HG03571 (cell line): ENCODE measurements at regions not wholly inside any gene's neighbourhood (a gene's known extent, or its start where the extent isn't known, plus 50 kb on each side); places are given as distances from the start of the nearest gene placed in this dataset.
A peak's percentile ranks its signal among the peaks of the same experiment; 100 is the strongest.

ENCODE experiments used
- ATAC-seq: cut with Tn5 transposase; IDR thresholded peaks from one replicate; pipeline ENCODE4 v1.9.1; 2021; ENCODE audit not compliant: unreplicated experiment

DNA sequence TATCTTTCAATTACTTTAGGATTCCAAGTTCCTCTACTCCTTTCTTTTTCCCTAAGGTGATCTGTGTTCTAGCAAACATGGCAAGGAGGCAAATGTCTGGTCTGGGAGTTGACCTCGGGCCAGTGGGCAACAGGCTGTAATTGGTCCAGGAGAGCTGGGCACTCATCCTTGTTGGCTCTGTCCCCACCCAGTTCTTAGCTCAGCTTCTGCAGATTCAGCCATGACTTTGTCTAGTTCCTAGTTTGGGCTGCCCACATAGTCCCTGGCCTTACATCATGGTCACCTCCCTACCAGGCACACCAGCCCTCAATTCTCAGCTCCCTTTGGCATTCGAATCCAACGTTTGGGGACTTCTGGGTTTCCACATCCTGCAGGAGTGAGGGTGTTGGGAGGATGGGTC lies 92.1 kb upstream of the DAP start:
- ATAC-seq = no peak

DNA sequence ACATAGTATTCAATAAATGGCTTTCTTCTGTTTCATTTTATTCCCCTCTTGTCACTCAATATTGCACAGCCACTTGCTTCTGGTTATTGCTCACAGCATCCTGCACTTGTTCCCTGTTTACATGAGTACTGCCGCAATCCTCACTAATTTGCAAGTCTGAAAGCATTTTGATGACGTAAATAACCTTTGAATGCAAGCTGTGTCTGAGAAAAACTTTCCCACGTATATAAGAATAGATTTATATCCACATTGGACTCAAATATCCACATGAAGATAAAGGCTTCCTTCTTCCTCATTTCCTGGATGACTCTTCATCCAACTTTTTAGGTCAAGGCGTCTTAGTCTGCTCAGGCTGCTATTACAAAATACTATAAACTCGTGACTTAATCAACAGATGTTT lies 88.2 kb upstream of the DAP start:
- no peak for ATAC-seq

DNA sequence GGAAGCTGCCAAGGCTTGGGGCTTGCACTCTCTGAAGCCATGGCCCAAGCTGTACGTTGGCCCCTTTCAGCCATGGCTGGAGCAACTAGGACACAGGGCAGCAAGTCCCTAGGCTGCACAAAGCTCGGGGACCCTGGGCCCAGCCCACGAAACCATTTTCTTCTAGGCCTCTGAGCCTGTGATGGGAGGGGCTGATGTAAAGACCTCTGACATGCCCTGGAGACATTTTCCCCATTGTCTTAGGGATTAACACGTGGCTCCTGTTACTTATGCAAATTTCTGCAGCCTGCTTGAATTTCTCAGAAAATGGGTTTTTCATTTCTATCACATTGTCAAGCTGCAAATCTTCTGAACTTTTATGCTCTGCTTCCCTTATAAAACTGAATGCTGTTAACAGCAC lies 83.0 kb upstream of the DAP start:
- no peak for ATAC-seq

DNA sequence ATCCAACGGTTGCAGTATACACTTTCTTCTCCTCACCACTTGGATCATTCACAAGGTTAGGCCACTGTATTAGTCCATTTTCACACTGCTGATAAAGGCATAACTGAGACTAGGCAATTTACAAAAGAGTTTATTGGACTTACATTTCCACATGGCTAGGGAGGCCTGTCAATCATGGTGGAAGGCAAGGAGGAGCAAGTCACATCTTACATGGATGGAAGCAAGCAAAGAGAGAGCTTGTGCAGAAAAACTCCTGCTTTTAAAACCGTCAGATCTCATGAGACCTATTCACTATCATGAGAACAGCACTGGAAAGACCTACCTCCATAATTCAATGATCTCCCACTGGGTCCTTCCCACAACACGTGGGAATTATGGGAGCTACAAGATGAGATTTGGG lies 81.8 kb upstream of the DAP start:
- ATAC-seq = no peak

DNA sequence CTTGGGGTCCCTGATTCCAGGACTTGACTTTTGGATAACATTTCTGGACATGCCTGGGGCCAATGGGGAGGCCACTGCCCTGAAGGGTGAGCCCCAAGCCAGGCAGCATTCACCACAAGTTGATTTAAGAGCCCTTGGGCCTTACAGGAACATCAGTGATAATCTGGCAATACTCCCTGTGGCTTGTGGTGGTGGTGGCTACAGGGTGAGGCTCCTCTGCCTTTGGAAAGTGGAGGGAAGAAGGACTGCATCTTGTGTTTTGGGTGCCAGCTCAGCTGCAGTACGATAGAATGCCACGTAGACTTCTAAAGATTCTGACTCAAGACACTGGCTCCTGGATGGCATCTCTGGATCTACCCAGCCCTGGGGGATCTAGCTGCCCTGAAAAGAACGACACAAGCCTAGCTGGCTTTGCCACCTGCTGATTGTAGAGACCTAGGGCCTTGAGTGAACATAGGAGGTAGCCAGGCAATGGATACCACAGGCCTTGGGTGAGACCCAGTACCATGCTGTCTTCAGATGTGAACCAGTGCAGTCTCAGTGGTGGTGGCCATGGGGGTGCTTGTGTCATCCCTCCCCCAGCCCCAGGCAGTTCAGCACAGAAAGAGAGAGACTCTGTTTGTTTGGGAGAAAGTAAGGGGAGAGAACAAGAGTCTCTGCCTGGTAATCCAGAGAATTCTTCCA lies 79.0 kb upstream of the DAP start:
- no peak for ATAC-seq

DNA sequence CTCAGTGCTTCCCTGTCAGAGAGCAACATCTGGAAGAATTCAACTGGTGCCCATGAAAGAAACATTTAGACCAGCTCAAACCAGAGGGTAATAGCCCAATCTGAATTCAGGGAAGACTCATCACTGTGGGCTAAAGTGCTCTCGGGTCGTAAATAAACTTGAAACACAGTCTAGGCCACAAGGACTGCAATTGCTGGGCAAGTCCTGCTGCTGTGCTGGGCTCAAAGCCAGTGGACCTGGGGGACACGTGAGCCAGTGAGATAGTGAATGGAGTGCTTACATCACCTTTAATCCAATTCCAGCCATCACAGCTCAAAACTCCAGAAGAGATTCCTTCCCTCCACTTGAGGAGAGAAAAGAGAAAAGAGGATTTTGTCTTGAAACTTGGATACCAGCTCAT lies 78.1 kb upstream of the DAP start:
- ATAC-seq = no peak

DNA sequence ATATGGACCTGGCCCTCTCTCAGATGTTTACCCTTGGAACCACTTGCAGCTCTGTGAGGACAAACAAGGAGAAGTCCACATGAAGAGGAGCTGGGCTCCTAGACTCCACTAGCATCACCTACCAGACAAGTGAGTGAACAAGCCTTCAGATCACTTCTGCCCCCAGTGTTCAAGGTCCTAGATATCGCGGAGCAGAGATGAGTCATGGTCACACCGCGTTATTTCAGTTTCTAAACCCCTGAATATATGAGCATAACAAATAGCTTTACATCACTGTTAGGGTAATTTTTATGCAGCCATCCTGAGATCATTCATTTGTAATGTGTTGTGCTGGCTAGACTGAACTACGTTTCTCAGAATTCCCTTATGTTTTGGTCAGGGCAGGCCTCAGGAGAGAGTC lies 77.0 kb upstream of the DAP start:
- no peak for ATAC-seq

DNA sequence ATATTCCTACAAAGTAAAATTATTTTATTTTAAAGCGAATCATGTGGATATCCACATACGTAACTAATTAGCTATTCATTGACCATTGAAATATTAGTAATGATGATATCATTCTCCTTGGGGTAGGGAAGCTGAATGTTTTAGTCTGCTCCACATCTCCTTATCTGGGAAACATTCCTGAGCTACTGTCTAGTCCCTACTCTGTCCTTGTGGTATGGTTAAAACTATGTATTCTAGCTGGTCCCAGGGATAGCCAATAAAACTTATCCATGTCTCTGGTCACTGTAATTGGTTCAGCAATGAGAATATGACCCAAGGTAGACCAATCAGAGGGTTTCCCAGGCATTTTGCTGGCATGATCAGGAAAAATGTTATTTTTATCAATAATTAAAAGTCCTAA lies 76.0 kb upstream of the DAP start:
- no peak for ATAC-seq

DNA sequence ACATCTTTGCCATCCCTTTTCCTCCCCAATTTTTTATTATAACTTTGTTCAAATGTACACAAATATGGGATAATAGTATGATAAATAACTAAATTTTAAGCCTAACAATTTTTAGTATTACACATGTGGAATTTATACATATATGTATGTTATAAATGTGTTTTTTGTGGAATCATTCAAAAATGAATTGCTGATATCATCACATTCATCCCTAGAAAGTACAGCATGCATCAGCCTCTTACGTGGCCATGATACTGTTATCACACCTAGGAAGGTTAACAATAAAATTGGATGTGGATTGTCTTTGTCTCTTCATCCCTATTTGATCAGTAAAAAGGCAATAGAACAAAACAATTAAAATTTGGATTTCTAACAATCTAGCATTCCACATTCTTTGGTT lies 73.7 kb upstream of the DAP start:
- ATAC-seq = no peak

DNA sequence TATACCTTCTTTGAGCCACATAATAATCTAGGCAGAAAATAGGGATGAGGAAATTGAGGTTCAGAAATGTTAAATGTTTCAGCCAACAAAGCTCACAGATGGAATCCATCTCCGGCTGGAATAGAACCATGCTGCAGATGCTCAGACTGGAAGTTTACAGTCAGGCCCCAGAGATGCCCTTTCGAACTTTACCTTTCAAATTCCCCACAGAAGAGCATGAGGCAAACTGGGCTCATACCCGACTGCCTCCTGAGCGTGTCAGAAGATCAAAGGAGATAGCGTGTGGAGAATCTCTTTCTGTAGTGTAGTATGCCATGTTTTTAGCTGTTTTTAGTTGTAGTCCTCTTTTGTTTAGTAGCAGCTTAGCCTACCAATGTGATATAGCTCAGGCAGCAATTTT lies 72.0 kb upstream of the DAP start:
- no peak for ATAC-seq

DNA sequence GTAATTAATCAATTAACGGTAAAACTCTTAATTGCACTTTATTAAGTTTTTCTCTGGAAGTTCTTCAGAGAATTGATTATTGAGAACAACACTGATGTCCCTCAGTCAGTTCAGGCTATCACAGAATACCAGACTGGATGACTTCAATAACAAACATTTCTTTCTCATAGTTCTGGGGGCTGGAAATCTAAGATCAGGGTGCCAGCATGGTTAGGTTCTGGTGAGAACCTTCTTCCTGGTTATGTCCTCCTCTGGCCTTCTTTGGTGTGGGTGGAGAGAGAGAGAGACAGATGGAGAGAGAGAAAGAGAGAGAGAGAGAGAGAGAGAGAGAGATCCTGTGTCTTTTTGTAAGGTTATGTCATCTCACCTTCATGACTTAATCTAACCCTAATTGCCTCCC lies 71.4 kb upstream of the DAP start:
- no peak for ATAC-seq

DNA sequence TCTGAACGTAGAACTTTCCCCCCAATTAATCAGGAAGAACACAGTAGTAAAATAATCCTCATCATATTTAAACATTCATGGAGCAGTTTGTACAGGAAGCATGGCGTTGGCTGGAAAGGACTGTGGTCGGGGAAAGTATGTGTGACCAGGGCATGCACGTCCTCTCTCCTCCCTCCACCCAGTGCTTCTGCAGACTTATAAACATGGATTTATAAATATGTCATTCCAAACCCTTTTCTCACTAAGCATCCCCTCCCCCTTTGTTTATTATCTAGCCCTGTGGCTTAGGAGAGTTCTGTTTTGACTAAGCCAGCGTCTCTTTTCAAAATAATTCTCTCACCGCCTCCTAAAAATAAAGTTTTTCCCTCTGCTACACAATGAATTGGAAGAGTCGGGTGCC lies 70.4 kb upstream of the DAP start:
- no peak for ATAC-seq

DNA sequence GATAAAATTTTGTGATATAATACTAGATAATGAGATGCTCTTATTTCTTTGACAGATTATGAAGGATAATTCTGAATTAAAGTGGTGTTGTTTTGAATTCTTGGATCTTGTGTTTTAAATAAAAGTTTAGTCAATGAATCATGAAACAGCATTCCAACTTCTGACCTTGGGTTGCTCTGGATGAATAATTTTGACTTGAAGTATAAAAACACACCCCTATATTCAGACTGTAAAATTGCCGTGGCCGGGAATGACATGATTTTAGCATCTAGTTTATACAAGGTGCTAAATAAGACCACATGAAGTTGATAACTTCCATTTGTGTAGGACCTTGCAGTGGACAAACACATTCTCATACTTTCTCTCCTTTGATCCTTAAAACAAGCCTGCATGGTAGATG lies 67.2 kb upstream of the DAP start:
- no peak for ATAC-seq

DNA sequence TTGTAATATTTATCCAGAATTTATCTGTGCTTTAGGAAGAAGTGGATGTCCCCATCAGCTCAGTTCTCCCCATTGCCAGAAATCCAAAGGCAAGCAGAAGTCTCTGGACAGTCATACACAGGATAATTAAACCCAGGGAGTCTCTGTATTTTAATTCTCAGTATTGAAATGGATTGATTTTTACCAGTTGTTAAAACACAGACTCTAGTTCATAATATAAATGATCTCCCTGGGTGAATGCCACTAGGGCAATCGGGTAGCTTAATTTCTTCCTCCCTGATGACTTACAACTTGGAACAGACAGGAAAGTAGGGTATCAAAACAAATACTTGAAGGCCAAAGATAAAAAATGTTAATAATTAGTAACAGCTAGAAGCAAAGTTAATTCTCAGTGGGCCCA lies 66.5 kb upstream of the DAP start:
- ATAC-seq = no peak

DNA sequence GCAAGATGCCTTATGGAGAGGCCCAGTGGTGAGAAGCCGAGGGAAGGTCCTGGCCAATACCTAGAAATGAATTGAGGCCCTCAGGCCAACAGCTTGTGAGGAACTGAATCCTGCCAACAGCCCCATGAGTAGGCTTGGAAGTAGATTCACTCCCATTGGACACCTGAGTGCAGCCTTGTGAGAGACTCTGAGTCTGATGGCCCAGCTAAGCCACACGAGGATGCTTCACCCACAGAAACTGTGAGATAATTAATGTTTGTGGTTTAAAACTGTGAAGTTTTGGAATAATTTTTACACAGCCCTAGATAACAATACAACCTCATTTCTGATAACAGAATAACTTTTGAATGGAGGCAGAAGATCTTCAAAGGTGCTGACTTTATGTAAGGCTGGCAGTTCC lies 65.9 kb upstream of the DAP start:
- no peak for ATAC-seq

DNA sequence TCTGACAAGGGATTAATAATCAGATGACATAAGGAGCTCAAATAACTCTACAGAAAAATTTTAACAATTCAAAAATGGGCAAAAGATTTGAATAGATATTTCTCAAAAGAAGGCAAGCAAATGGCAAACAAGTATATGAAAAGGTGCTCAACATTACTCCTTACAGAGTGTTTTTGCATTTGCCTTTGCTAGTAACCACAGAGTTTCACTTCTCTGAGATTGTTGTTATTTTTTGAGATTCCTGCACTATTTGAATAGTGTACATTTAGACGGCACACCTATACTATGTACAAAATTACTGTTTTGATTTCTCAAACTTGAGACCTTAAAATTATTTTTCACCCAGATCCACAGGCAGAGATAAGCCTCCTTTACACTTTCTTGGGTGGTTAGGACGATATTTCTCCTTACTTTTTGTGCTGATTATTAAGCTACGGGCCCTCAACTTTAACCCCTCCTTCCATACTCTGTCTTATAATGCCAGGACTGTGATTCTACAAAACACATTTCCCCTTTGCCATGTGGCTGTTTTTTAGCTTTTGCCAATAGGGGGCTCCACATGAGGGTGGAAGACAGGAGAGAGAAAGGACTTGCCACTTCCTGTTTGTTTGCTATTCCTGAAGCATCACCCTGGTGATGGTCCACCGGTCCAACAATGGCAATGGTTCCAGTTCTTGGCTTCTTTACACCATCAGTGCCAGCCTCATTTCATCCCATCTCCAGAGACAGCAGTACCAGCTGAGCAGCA lies 65.0 kb upstream of the DAP start:
- peak; percentile 55 for ATAC-seq

DNA sequence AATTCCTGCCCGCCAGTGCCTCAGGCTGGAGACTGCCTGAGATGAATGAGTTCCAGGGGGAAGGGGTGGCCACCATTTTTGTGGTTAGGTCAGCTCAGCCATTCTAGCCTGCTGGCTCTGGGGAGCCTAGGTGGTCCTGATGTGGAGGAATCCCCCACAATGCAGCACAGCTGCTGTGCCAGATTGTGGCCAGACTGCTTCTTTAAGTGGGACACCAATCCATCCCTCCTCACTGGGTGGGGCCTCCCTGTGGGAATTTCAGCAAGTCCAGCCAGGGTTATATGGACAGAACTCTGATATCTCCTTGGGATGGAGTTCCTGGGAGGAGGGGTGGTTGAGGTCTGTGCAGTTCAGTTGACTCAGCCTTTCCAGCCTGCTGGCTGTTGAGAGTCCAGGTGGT lies 51.2 kb upstream of the DAP start:
- ATAC-seq = no peak
